SJCRH30 (cell line): ENCODE measurements at regions not wholly inside any gene's neighbourhood (a gene's known extent, or its start where the extent isn't known, plus 50 kb on each side); places are given as distances from the start of the nearest gene placed in this dataset.
A peak's percentile ranks its signal among the peaks of the same experiment; 100 is the strongest.

ENCODE experiments used
- DNase-seq, 2 experiments: peaks; one replicate each; pipeline ENCODE4 v3.0.0-alpha.2; 2015 to 2020
- H3K27ac ChIP-seq: fragments of 250-450 bp; sonication (Bioruptor Pico); 2 replicates; pipeline ENCODE4 v1.5.1; 2020; ENCODE audit warnings: mild to moderate bottlenecking, moderate library complexity
- H3K27me3 ChIP-seq: fragments of 250-450 bp; sonication (Bioruptor Pico); 2 replicates; pipeline ENCODE4 v1.5.1; 2020; ENCODE audit warnings: mild to moderate bottlenecking, moderate library complexity
- H3K36me3 ChIP-seq: fragments of 250-450 bp; sonication (Bioruptor Pico); 2 replicates; pipeline ENCODE4 v1.5.1; 2020; ENCODE audit warnings: mild to moderate bottlenecking, moderate library complexity
- H3K4me1 ChIP-seq: fragments of 250-450 bp; sonication (Bioruptor Pico); 2 replicates; pipeline ENCODE4 v1.5.1; 2020; ENCODE audit warnings: mild to moderate bottlenecking, moderate library complexity
- H3K4me3 ChIP-seq: fragments of 250-450 bp; sonication (Bioruptor Pico); 2 replicates; pipeline ENCODE4 v1.5.1; 2020; ENCODE audit warnings: mild to moderate bottlenecking, moderate library complexity
- H3K9me3 ChIP-seq: fragments of 250-450 bp; sonication (Bioruptor Pico); replicated peaks from 2 replicates; pipeline ENCODE4 v1.5.1; 2020; ENCODE audit warnings: mild to moderate bottlenecking, moderate library complexity

- DNase-seq, result no peak
- H3K27me3 ChIP-seq, result no peaks in the 10 kb centered on the region
- no peaks in the 10 kb centered on the region for H3K36me3 ChIP-seq
- no peaks in the 10 kb centered on the region for H3K4me1 ChIP-seq
- H3K9me3 ChIP-seq, result no peaks in the 10 kb centered on the region
- H3K27ac ChIP-seq, result no peak overlapping the region
- H3K4me3 ChIP-seq, result no peak overlapping the region
Measured at GRCh38 chr10:78906734-78907390, 161.9 kb upstream of the ZMIZ1 start.

DNA sequence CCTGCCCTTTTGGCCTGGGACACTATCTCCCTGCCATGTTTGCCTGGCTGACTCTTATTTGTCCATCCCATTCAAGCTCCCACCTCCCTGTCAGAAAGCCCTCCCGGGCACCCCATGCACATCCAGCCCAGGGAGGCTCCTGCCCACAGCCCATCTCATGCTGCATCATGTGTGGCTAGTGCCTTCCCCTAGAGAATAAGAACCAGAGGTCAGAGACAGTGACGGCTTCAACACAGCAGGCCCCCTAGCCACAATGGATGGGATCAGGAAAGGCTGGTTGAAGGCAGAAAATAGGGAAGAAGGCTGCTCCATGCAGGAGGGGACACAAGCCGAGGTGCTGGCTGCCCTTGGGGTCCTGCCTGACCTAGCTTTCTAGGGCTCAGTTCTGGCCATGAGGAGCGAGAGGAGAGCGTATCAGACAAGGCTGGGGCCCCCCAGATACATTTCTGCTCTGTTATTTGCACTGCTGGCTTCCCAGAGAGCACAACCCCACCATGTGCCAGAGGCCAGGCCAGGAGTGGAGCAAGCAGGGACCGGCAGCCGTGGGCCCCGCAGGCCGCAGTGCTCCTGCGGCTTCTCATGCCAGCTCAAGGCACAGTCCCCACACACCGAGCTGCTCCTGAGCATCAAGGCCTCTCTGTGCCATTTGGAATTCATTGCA, 161.1 kb upstream of the ZMIZ1 start:
- no peaks in the 10 kb centered on the region for H3K9me3 ChIP-seq
- no peaks in the 10 kb centered on the region for H3K4me1 ChIP-seq
- no peaks in the 10 kb centered on the region for H3K27me3 ChIP-seq
- H3K4me3 ChIP-seq, result no peak overlapping the region
- H3K36me3 ChIP-seq, result no peaks in the 10 kb centered on the region
- no peak overlapping the region for H3K27ac ChIP-seq
- no peak for DNase-seq

DNA sequence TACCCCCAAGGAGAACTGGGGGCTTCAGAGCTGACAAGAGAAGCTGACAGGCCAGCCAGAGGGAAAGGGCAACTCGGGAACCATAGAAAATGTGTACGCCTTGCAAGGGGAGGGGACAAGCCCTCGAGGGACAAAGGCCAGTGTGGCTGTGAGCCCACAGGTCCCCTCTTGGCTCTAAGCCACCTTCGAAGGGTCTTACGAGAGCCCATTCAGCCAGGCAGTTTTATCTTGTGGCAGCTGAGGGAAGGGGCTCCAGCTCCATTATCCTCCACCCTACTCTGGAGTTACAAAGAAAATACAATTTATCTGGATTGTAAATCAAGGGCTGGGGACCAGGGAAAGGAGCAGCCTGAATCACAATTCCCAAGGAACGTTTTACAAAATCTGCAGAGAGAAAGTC, 159.5 kb upstream of the ZMIZ1 start:
- Histone ChIP-seq H3K9me3 (no peaks in the 10 kb centered on the region), H3K4me1 (peaks cover 4% of the 10 kb centered on the region), H3K27me3 (0 out of 2 replicates have a peak, but pooled peaks cover 5% of the 10 kb centered on the region), H3K36me3 (no peaks in the 10 kb centered on the region), H3K27ac (no peak overlapping the region), H3K4me3 (no peak overlapping the region)
- DNase-seq, result no peak

DNA sequence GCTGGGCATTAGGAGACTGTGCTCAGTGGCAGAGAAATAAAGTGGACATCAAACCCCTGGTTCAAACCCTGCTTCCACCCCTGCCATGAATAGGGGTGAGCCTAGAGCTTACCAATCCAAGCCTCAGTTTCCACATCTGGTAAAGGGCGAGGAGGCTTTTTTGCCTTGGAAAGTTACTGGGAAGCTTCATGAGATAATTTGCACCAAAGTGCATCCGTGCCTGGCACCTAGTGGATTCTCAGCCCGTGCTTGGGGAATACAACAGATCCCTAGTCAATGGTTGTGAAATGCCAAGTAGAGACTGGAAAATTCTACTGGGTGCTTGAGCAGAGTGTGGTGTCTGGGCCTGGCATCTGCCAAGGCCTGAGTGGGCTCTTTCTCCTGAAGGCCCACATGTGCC, 158.7 kb upstream of the ZMIZ1 start:
- Histone ChIP-seq H3K9me3 (no peaks in the 10 kb centered on the region), H3K4me3 (no peak overlapping the region), H3K27ac (no peak overlapping the region), H3K36me3 (no peaks in the 10 kb centered on the region), H3K27me3 (0 out of 2 replicates have a peak, but pooled peaks cover 5% of the 10 kb centered on the region), H3K4me1 (peaks cover 4% of the 10 kb centered on the region)
- DNase-seq, result no peak

GRCh38 chr10:78910476-78910875, 158.3 kb upstream of the ZMIZ1 start:
- H3K4me1 ChIP-seq, result peaks cover 4% of the 10 kb centered on the region
- H3K4me3 ChIP-seq, result no peak overlapping the region
- DNase-seq, result no peak
- no peaks in the 10 kb centered on the region for H3K36me3 ChIP-seq
- H3K27me3 ChIP-seq, result 0 out of 2 replicates have a peak, but pooled peaks cover 5% of the 10 kb centered on the region
- no peak overlapping the region for H3K27ac ChIP-seq
- H3K9me3 ChIP-seq, result no peaks in the 10 kb centered on the region

GRCh38 chr10:78910886-78911285, 157.9 kb upstream of the ZMIZ1 start:
- Histone ChIP-seq H3K4me3 (no peak overlapping the region), H3K27me3 (0 out of 2 replicates have a peak, but pooled peaks cover 5% of the 10 kb centered on the region), H3K9me3 (no peaks in the 10 kb centered on the region), H3K27ac (no peak overlapping the region), H3K4me1 (peaks cover 4% of the 10 kb centered on the region), H3K36me3 (no peaks in the 10 kb centered on the region)
- DNase-seq, result no peak

GRCh38 chr10:78911533-78912340, 157.0 kb upstream of the ZMIZ1 start:
- H3K4me3 ChIP-seq, result no peak overlapping the region
- DNase-seq, result no peak
- H3K27me3 ChIP-seq, result 0 out of 2 replicates have a peak, but pooled peaks cover 5% of the 10 kb centered on the region
- H3K27ac ChIP-seq, result no peak overlapping the region
- H3K9me3 ChIP-seq, result no peaks in the 10 kb centered on the region
- H3K4me1 ChIP-seq, result peaks cover 4% of the 10 kb centered on the region
- H3K36me3 ChIP-seq, result no peaks in the 10 kb centered on the region

GRCh38 chr10:78912361-78913218, 156.2 kb upstream of the ZMIZ1 start:
- Histone ChIP-seq H3K27me3 (0 out of 2 replicates have a peak, but pooled peaks cover 5% of the 10 kb centered on the region), H3K4me1 (peaks cover 4% of the 10 kb centered on the region), H3K36me3 (no peaks in the 10 kb centered on the region), H3K27ac (no peak overlapping the region), H3K4me3 (no peak overlapping the region), H3K9me3 (no peaks in the 10 kb centered on the region)
- no peak for DNase-seq

DNA sequence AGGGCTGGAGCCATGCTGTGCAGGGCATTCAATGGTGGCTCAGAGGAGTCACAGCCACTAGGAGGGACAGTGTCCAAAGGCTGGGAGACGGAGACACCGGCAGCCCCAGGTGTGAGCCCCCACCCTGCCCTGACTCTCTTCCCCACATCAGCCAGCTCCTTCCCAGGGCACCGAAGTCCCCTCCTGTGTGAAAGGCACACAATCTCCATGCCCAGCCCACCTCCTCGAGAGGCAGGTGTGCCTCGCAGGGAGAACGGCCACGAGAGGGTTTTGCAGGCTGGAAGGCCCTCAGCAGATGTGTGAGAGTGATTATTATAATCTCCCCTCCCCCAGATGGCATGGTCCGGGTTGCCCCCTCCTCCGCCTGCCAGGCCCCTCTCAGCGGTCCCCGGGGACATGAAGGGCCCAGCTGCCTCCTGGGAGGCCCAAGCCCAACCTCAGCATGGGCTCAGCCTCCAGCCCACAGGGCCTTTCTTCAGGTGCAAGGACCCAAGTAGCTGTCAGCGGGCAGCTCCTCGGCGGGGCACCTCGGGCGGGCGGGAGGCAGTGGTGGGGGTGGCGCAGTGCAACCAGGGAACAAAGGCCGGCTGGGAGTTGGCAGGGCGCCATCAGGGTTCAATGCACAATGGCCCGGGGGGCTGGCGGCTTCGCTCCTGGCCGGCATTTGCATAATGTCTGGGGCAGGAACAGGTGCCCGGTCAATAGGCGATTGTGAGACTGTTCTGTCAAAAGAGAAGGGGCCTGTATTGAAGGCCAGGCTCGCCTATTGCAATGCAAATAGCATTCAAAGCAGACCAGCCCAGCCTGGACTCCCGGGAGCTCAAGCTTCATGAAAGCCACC, 155.3 kb upstream of the ZMIZ1 start:
- H3K36me3 ChIP-seq, result no peaks in the 10 kb centered on the region
- H3K27ac ChIP-seq, result no peak overlapping the region
- peaks cover 4% of the 10 kb centered on the region for H3K4me1 ChIP-seq
- H3K4me3 ChIP-seq, result no peak overlapping the region
- 0 out of 2 replicates have a peak, but pooled peaks cover 5% of the 10 kb centered on the region for H3K27me3 ChIP-seq
- no peaks in the 10 kb centered on the region for H3K9me3 ChIP-seq
- peak; percentile 85 to 91 for DNase-seq

GRCh38 chr10:78914060-78914378, 154.7 kb upstream of the ZMIZ1 start:
- H3K4me1 ChIP-seq, result peaks cover 4% of the 10 kb centered on the region
- no peak for DNase-seq
- H3K4me3 ChIP-seq, result no peak overlapping the region
- H3K27ac ChIP-seq, result no peak overlapping the region
- H3K36me3 ChIP-seq, result no peaks in the 10 kb centered on the region
- 0 out of 2 replicates have a peak, but pooled peaks cover 5% of the 10 kb centered on the region for H3K27me3 ChIP-seq
- H3K9me3 ChIP-seq, result no peaks in the 10 kb centered on the region

GRCh38 chr10:78914502-78915189, 154.1 kb upstream of the ZMIZ1 start:
- Histone ChIP-seq H3K4me3 (no peak overlapping the region), H3K27me3 (0 out of 2 replicates have a peak, but pooled peaks cover 5% of the 10 kb centered on the region), H3K9me3 (no peaks in the 10 kb centered on the region), H3K36me3 (no peaks in the 10 kb centered on the region), H3K27ac (no peak overlapping the region), H3K4me1 (peaks cover 4% of the 10 kb centered on the region)
- DNase-seq, result no peak

DNA sequence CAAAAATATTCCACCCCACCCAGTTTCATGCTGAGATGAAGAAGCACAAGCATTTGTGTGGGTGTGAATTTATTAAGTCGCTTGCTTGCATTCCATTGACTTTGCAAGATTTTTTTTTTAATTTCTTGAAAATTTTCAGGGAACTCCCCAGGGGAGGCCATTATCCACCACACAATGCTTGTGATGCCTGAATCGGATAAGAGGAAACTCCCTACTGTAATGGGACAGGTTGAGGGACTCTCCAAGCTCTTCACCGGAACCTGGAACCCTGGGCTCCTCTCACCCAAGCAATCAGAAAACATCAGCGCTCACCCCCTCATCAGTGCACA, 153.6 kb upstream of the ZMIZ1 start:
- Histone ChIP-seq H3K4me3 (no peak overlapping the region), H3K36me3 (no peaks in the 10 kb centered on the region), H3K4me1 (peaks cover 4% of the 10 kb centered on the region), H3K9me3 (no peaks in the 10 kb centered on the region), H3K27ac (no peak overlapping the region), H3K27me3 (0 out of 2 replicates have a peak, but pooled peaks cover 5% of the 10 kb centered on the region)
- no peak for DNase-seq

GRCh38 chr10:78916227-78916626, 152.5 kb upstream of the ZMIZ1 start:
- Histone ChIP-seq H3K4me1 (peaks cover 4% of the 10 kb centered on the region), H3K9me3 (no peaks in the 10 kb centered on the region), H3K27ac (no peak overlapping the region), H3K27me3 (0 out of 2 replicates have a peak, but pooled peaks cover 5% of the 10 kb centered on the region), H3K36me3 (no peaks in the 10 kb centered on the region), H3K4me3 (no peak overlapping the region)
- peak in 1 of 2 experiments; percentile 22 for DNase-seq
